ENCODE measurements at regions not wholly inside any gene's neighbourhood (a gene's known extent, or its start where the extent isn't known, plus 50 kb on each side); places are given as distances from the start of the nearest gene placed in this dataset.

GRCh38 chr5:171644536-171644935 lies 141.1 kb upstream of the SMIM23 start:
- DNase-seq: no peak
- WGBS (ENCODE audit: insufficient coverage): 93% methylated on average over 10 of the region's 10 CpGs
- H3K4me1 ChIP-seq (ENCODE audit: control insufficient read depth in 2 of 2, insufficient read depth in 2 of 2, low read length in 2 of 2): no peaks in the 10 kb centered on the region
- H3K27ac ChIP-seq (ENCODE audit: low read length in 2 of 2): no peak overlapping the region
- Mint-ChIP-seq H3K27me3 (peaks cover 15% of the 10 kb centered on the region), H3K4me1 (no peaks in the 10 kb centered on the region), H3K27ac (no peak overlapping the region), H3K9me3 (ENCODE audit: insufficient read depth) (no peaks in the 10 kb centered on the region), H3K4me3 (no peak overlapping the region)
- H2AFZ ChIP-seq (ENCODE audit: insufficient read depth, low read depth, low read length, poor library complexity, severe bottlenecking): no peak overlapping the region
- TF ChIP-seq EZH2 (IDR thresholded peaks at IDR 0.05; ENCODE audit: borderline replicate concordance, insufficient read depth, low read depth, low read length, poor library complexity, severe bottlenecking): no peak
- no peak for TF ChIP-seq CTCF (IDR thresholded peaks at IDR 0.05)
- H3K9me3 ChIP-seq (ENCODE audit: control extremely low read depth in 1 of 3, control insufficient read depth in 2 of 3, insufficient read depth in 1 of 3, low read length in 2 of 3): peaks cover 0 to 3% (median 0%) of the 10 kb centered on the region in 3 donors
- intact Hi-C loops (cut with micrococcal nuclease): no loop called here
- peaks cover 0 to 10% (median 0%) of the 10 kb centered on the region in 4 experiments for H3K27me3 ChIP-seq (replicated peaks in 1 of 4; ENCODE audit: control extremely low read depth in 1 of 4, control insufficient read depth in 3 of 4, insufficient read depth in 4 of 4, low read length in 3 of 4)
- H3K36me3 ChIP-seq (replicated peaks in 1 of 2; ENCODE audit: control extremely low read depth in 1 of 2, control insufficient read depth in 1 of 2, extremely low read depth in 1 of 2, insufficient read depth in 2 of 2, low read length in 1 of 2): no peaks in the 10 kb centered on the region
- no peaks in the 10 kb centered on the region for H4K20me1 ChIP-seq (ENCODE audit: control insufficient read depth, insufficient read depth, low read length, poor library complexity, severe bottlenecking)
- POLR2A ChIA-PET: no interaction called here
- ATAC-seq (ENCODE audit: low read depth): no peak
- no peak overlapping the region for H3K9ac ChIP-seq (ENCODE audit: low read length)
- no peak overlapping the region for H3K4me2 ChIP-seq (replicated peaks; ENCODE audit: low read depth, low read length, poor library complexity, severe bottlenecking)
- H3K4me3 ChIP-seq (ENCODE audit: control extremely low read depth in 1 of 5, extremely low read depth in 1 of 5, insufficient read depth in 1 of 5, low read depth in 2 of 5, low read length in 4 of 5): no peak overlapping the region
- H3K79me2 ChIP-seq (ENCODE audit: control insufficient read depth, insufficient read depth, low read length): no peaks in the 10 kb centered on the region
- CTCF ChIA-PET: no interaction called here

- Histone ChIP-seq H3K36me3 (replicated peaks in 1 of 2; ENCODE audit: control extremely low read depth in 1 of 2, control insufficient read depth in 1 of 2, extremely low read depth in 1 of 2, insufficient read depth in 2 of 2, low read length in 1 of 2) (no peaks in the 10 kb centered on the region), H2AFZ (ENCODE audit: insufficient read depth, low read depth, low read length, poor library complexity, severe bottlenecking) (no peak overlapping the region)
- WGBS (ENCODE audit: insufficient coverage): 92% methylated on average over 11 of the region's 14 CpGs
Measured at GRCh38 chr5:171646102-171647042, 139.2 kb upstream of the SMIM23 start.

More at GRCh38 chr5:171646102-171647042, 139.2 kb upstream of the SMIM23 start:
- CTCF ChIA-PET: no interaction called here
- H3K4me2 ChIP-seq (replicated peaks; ENCODE audit: low read depth, low read length, poor library complexity, severe bottlenecking): no peak overlapping the region
- no peak overlapping the region for H3K9ac ChIP-seq (ENCODE audit: low read length)
- peaks cover 0 to 10% (median 0%) of the 10 kb centered on the region in 4 experiments for H3K27me3 ChIP-seq (replicated peaks in 1 of 4; ENCODE audit: control extremely low read depth in 1 of 4, control insufficient read depth in 3 of 4, insufficient read depth in 4 of 4, low read length in 3 of 4)
- DNase-seq (no peak), ATAC-seq (ENCODE audit: low read depth) (no peak)
- H4K20me1 ChIP-seq (ENCODE audit: control insufficient read depth, insufficient read depth, low read length, poor library complexity, severe bottlenecking): no peaks in the 10 kb centered on the region
- H3K79me2 ChIP-seq (ENCODE audit: control insufficient read depth, insufficient read depth, low read length): no peaks in the 10 kb centered on the region
- H3K9me3 ChIP-seq (ENCODE audit: control extremely low read depth in 1 of 3, control insufficient read depth in 2 of 3, insufficient read depth in 1 of 3, low read length in 2 of 3): peaks cover 0 to 3% (median 0%) of the 10 kb centered on the region in 3 donors
- H3K9me3 Mint-ChIP-seq (ENCODE audit: insufficient read depth): no peaks in the 10 kb centered on the region
- no peak overlapping the region for H3K4me3 ChIP-seq (ENCODE audit: control extremely low read depth in 1 of 5, extremely low read depth in 1 of 5, insufficient read depth in 1 of 5, low read depth in 2 of 5, low read length in 4 of 5)
- no peak overlapping the region for H3K27ac ChIP-seq (ENCODE audit: low read length in 2 of 2)
- intact Hi-C loops (cut with micrococcal nuclease): no loop called here
- POLR2A ChIA-PET: no interaction called here
- no peaks in the 10 kb centered on the region for H3K4me1 Mint-ChIP-seq
- no peak overlapping the region for H3K4me3 Mint-ChIP-seq
- H3K27me3 Mint-ChIP-seq: peaks cover 15% of the 10 kb centered on the region
- no peak overlapping the region for H3K27ac Mint-ChIP-seq
- no peaks in the 10 kb centered on the region for H3K4me1 ChIP-seq (ENCODE audit: control insufficient read depth in 2 of 2, insufficient read depth in 2 of 2, low read length in 2 of 2)
- TF ChIP-seq CTCF (IDR thresholded peaks at IDR 0.05) (no peak), EZH2 (IDR thresholded peaks at IDR 0.05; ENCODE audit: borderline replicate concordance, insufficient read depth, low read depth, low read length, poor library complexity, severe bottlenecking) (no peak)
